Neural crest cell (in vitro differentiated cells): ENCODE measurements at regions not wholly inside any gene's neighbourhood (a gene's known extent, or its start where the extent isn't known, plus 50 kb on each side); places are given as distances from the start of the nearest gene placed in this dataset.

Source experiments
- DNase-seq: peaks from one replicate; pipeline ENCODE4 v3.0.0; 2021; ENCODE audit warnings: low read depth, mixed read lengths, low spot score
- H3K27ac Mint-ChIP-seq: one replicate; pipeline ENCODE4 v1.8.0; 2021; ENCODE audit warnings: mild to moderate bottlenecking, mixed read lengths; ENCODE audit not compliant: unreplicated experiment
- H3K27me3 Mint-ChIP-seq: 2 replicates; pipeline ENCODE4 v1.8.0; 2021; ENCODE audit warnings: low read depth, mild to moderate bottlenecking, mixed read lengths
- H3K36me3 Mint-ChIP-seq: 2 replicates; pipeline ENCODE4 v1.8.0; 2021; ENCODE audit warnings: low read depth, mild to moderate bottlenecking, mixed read lengths
- H3K4me1 Mint-ChIP-seq: 2 replicates; pipeline ENCODE4 v1.8.0; 2021; ENCODE audit warnings: mixed read lengths
- H3K4me3 Mint-ChIP-seq: one replicate; pipeline ENCODE4 v1.8.0; 2021; ENCODE audit warnings: mild to moderate bottlenecking, mixed read lengths
- H3K9me3 Mint-ChIP-seq: 2 replicates; pipeline ENCODE4 v1.8.0; 2021; ENCODE audit warnings: mixed read lengths
- CTCF ChIP-seq: fragments of 200-600 bp; sonication (generic); conservative IDR thresholded peaks from 2 replicates; pipeline ENCODE4 v1.5.0; 2021; ENCODE audit warnings: antibody characterized with exemption, mild to moderate bottlenecking

GRCh38 chr15:29433507-29434248 lies 164.1 kb upstream of the NSMCE3 start:
- Mint-ChIP-seq H3K4me3 (no peak overlapping the region), H3K9me3 (no peaks in the 10 kb centered on the region), H3K27me3 (no peaks in the 10 kb centered on the region), H3K27ac (no peak overlapping the region), H3K36me3 (no peaks in the 10 kb centered on the region), H3K4me1 (peaks cover 7% of the 10 kb centered on the region)
- no peak for DNase-seq
- TF ChIP-seq CTCF: no peak

- Mint-ChIP-seq H3K4me3 (no peak overlapping the region), H3K9me3 (no peaks in the 10 kb centered on the region), H3K4me1 (peaks cover 7% of the 10 kb centered on the region), H3K36me3 (no peaks in the 10 kb centered on the region), H3K27ac (no peak overlapping the region), H3K27me3 (no peaks in the 10 kb centered on the region)
- no peak for TF ChIP-seq CTCF
- no peak for DNase-seq
These were observed 163.4 kb upstream of the NSMCE3 start for GRCh38 chr15:29433050-29433318.

- Mint-ChIP-seq H3K4me3 (no peak overlapping the region), H3K27ac (no peak overlapping the region), H3K36me3 (peaks cover 2% of the 10 kb centered on the region), H3K9me3 (peaks cover 2% of the 10 kb centered on the region), H3K4me1 (peaks cover 7% of the 10 kb centered on the region), H3K27me3 (no peaks in the 10 kb centered on the region)
- TF ChIP-seq CTCF: no peak
- no peak for DNase-seq
These were observed 162.8 kb upstream of the NSMCE3 start for GRCh38 chr15:29432191-29433049.

- peaks cover 2% of the 10 kb centered on the region for H3K36me3 Mint-ChIP-seq
- H3K27ac Mint-ChIP-seq: no peak overlapping the region
- DNase-seq: no peak
- H3K4me3 Mint-ChIP-seq: no peak overlapping the region
- peaks cover 3% of the 10 kb centered on the region for H3K9me3 Mint-ChIP-seq
- no peaks in the 10 kb centered on the region for H3K27me3 Mint-ChIP-seq
- H3K4me1 Mint-ChIP-seq: peaks cover 4% of the 10 kb centered on the region
- no peak for TF ChIP-seq CTCF
These were observed 161.2 kb upstream of the NSMCE3 start for GRCh38 chr15:29430831-29431230.

- no peak for DNase-seq
- peaks cover 2% of the 10 kb centered on the region for H3K36me3 Mint-ChIP-seq
- no peak for TF ChIP-seq CTCF
- H3K27ac Mint-ChIP-seq: peak overlapping the region; percentile 77
- H3K27me3 Mint-ChIP-seq: no peaks in the 10 kb centered on the region
- H3K4me3 Mint-ChIP-seq: no peak overlapping the region
- peaks cover 4% of the 10 kb centered on the region for H3K4me1 Mint-ChIP-seq
- peaks cover 3% of the 10 kb centered on the region for H3K9me3 Mint-ChIP-seq
These were observed 160.5 kb upstream of the NSMCE3 start for GRCh38 chr15:29430124-29430523.
